ENCODE measurements at regions not wholly inside any gene's neighbourhood (a gene's known extent, or its start where the extent isn't known, plus 50 kb on each side); places are given as distances from the start of the nearest gene placed in this dataset.

DNA sequence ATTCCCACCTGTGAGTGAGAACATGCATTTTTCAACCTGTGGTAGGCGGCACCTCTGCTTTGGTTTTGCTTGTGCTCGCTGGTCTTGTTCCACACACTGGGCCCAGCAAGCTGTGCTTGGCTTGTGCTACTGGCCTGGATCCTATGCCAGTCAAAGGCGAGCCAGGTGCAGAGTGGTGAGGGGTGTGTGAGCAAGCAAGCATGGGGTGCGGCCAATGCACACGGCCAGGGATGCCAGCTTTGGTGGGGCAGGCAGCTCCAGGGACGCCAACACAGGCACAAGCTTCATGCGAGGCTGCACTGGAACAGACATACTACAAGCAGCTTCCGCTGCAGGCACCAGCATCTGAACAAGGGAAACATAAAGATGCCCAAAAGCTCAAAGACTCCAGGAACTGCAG lies 654.9 kb upstream of the EYS start:
- TF ChIP-seq, protein P1, sequence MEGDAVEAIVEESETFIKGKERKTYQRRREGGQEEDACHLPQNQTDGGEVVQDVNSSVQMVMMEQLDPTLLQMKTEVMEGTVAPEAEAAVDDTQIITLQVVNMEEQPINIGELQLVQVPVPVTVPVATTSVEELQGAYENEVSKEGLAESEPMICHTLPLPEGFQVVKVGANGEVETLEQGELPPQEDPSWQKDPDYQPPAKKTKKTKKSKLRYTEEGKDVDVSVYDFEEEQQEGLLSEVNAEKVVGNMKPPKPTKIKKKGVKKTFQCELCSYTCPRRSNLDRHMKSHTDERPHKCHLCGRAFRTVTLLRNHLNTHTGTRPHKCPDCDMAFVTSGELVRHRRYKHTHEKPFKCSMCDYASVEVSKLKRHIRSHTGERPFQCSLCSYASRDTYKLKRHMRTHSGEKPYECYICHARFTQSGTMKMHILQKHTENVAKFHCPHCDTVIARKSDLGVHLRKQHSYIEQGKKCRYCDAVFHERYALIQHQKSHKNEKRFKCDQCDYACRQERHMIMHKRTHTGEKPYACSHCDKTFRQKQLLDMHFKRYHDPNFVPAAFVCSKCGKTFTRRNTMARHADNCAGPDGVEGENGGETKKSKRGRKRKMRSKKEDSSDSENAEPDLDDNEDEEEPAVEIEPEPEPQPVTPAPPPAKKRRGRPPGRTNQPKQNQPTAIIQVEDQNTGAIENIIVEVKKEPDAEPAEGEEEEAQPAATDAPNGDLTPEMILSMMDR (IDR thresholded peaks at IDR 0.05; ENCODE audit: low read depth, low read length, missing control alignments) = no peak
- no peak overlapping the region for H3K27ac ChIP-seq

DNA sequence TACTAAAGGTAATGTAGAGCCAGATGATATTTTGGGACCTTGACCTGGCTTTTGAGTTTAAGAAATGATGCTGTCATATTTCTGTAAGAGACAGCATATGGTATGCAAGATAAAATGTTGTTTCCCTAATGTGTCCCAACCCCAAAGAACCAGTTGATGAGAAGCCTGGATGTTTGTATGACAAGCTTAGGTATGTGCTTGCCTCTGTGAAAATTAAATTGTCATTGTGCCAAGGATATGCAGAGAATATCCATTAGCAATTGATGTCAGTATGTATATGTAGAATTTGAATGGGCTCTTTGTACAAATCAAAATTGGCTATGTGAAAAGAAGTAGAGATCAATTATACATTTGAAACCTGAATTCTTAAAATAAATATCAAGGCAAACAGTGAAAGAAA lies 650.8 kb upstream of the EYS start:
- Histone ChIP-seq H3K36me3 (replicated peaks) (no peaks in the 10 kb centered on the region), H3K4me3 (ENCODE audit: low read depth, low read length) (no peak overlapping the region), H3K27me3 (replicated peaks) (no peaks in the 10 kb centered on the region), H3K27ac (no peak overlapping the region)
- TF ChIP-seq, protein P1 (IDR thresholded peaks at IDR 0.05; ENCODE audit: low read depth, low read length, missing control alignments) = no peak
- in situ Hi-C loops (cut with HindIII; ENCODE audit: low pct_ligation_motif_present, low sequenced_read_pairs) = no loop called here
- no peak for DNase-seq

More for the DNA sequence above, 654.9 kb upstream of the EYS start:
- in situ Hi-C loops (cut with HindIII; ENCODE audit: low pct_ligation_motif_present, low sequenced_read_pairs) = no loop called here
- H3K36me3 ChIP-seq (replicated peaks) = no peaks in the 10 kb centered on the region
- no peak for DNase-seq
- H3K27me3 ChIP-seq (replicated peaks) = no peaks in the 10 kb centered on the region
- H3K4me3 ChIP-seq (ENCODE audit: low read depth, low read length) = no peak overlapping the region

DNA sequence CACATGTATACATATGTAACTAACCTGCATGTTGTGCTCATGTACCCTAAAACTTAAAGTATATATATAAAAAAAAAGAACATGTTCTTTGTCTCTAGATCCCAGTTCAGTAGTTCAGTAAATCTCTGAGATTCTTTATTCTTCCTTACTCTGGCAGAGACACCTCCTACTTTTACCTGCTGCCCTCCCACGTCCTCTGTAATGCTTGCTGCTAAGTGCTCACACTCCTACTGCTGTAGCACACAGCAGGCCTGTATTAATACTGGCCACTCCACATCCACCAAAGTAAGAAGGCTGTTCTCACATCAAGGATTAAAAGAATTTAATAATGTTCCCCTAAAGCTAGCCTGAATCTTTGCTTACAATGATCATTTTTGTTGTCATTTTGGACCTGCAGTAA lies 648.4 kb upstream of the EYS start:
- no peak for DNase-seq
- in situ Hi-C loops (cut with HindIII; ENCODE audit: low pct_ligation_motif_present, low sequenced_read_pairs) = no loop called here

DNA sequence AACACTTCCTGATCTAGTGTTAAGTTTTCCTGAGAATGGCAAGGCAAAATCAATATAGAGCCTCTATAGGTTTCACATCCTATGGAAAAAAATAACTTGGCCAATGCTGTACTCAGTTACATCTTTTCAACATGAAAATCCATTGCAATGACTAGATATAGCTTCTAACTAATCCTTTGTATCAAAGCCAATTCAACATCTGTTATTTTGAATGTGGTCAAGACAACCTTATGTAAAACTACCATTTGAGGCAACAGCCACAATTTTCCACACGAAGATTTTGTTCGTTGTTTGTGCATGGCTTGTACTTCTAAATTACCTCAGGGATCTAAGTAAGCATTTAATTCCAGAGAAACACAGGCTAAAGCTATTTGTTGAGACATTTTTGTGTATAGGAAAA lies 637.8 kb upstream of the EYS start:
- in situ Hi-C loops (cut with HindIII; ENCODE audit: low pct_ligation_motif_present, low sequenced_read_pairs) = no loop called here
- TF ChIP-seq, protein P1 (IDR thresholded peaks at IDR 0.05; ENCODE audit: low read depth, low read length, missing control alignments) = no peak
- no peak for DNase-seq
- Histone ChIP-seq H3K27me3 (replicated peaks) (no peaks in the 10 kb centered on the region), H3K36me3 (replicated peaks) (no peaks in the 10 kb centered on the region), H3K27ac (no peak overlapping the region), H3K4me3 (ENCODE audit: low read depth, low read length) (no peak overlapping the region)

More for the DNA sequence above, 648.4 kb upstream of the EYS start:
- H3K36me3 ChIP-seq (replicated peaks) = no peaks in the 10 kb centered on the region
- TF ChIP-seq, protein P1 (IDR thresholded peaks at IDR 0.05; ENCODE audit: low read depth, low read length, missing control alignments) = no peak
- H3K4me3 ChIP-seq (ENCODE audit: low read depth, low read length) = no peak overlapping the region
- H3K27ac ChIP-seq = no peak overlapping the region
- H3K27me3 ChIP-seq (replicated peaks) = no peaks in the 10 kb centered on the region

DNA sequence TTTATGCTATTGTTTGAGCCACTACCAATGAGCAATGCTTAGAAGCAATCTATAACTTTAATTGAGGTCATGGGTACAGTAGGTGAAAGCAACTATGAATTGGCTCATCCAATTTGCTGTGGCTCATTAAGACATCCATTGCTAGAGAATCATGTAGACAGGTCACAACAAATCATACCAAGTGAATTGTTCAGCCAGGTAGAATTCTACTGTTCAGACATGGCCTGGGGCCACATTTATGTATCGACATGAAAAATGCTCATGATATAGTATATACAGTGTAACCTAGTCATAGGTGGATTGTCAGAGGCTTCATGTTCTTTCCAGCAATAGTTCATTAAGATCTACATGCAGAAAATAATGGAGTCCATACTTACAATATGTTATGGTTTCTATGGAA lies 633.7 kb upstream of the EYS start:
- no peak overlapping the region for H3K27ac ChIP-seq
- H3K27me3 ChIP-seq (replicated peaks) = no peaks in the 10 kb centered on the region
- no peak for DNase-seq
- TF ChIP-seq, protein P1 (IDR thresholded peaks at IDR 0.05; ENCODE audit: low read depth, low read length, missing control alignments) = no peak
- no peak overlapping the region for H3K4me3 ChIP-seq (ENCODE audit: low read depth, low read length)
- no peaks in the 10 kb centered on the region for H3K36me3 ChIP-seq (replicated peaks)
- in situ Hi-C loops (cut with HindIII; ENCODE audit: low pct_ligation_motif_present, low sequenced_read_pairs) = no loop called here

DNA sequence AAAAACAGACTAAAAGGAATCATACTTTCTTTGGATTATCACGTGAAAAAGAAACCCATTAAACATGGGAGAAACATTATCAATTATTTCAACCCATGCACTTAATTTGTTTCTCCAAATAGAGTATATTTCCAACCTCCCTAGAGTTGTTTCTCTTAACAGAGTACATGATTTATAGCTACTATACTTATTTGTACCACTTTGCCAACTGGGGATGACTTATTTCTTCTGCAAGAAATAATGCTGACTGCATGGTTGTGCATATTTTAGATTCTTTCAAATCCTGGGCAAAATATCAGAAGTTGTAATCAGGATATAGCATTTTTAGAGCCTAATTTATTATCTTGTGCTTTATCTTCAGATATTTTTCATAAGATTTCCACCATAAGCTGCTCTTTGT lies 629.1 kb upstream of the EYS start:
- in situ Hi-C loops (cut with HindIII; ENCODE audit: low pct_ligation_motif_present, low sequenced_read_pairs) = no loop called here
- DNase-seq = no peak
- no peak overlapping the region for H3K27ac ChIP-seq
- TF ChIP-seq, protein P1 (IDR thresholded peaks at IDR 0.05; ENCODE audit: low read depth, low read length, missing control alignments) = no peak
- no peak overlapping the region for H3K4me3 ChIP-seq (ENCODE audit: low read depth, low read length)
- no peaks in the 10 kb centered on the region for H3K36me3 ChIP-seq (replicated peaks)
- no peaks in the 10 kb centered on the region for H3K27me3 ChIP-seq (replicated peaks)

Data from brain microvascular endothelial cell (primary cell).